ENCODE measurements at regions not wholly inside any gene's neighbourhood (a gene's known extent, or its start where the extent isn't known, plus 50 kb on each side); places are given as distances from the start of the nearest gene placed in this dataset.

- no peaks in the 10 kb centered on the region for H4K20me1 ChIP-seq (ENCODE audit: insufficient read depth, low read length)
- no peaks in the 10 kb centered on the region for H3K79me2 ChIP-seq (ENCODE audit: insufficient read depth, low read length)
- no peaks in the 10 kb centered on the region for H3K27me3 ChIP-seq (ENCODE audit: control insufficient read depth in 2 of 2, insufficient read depth in 2 of 2, low read length in 2 of 2)
- TF ChIP-seq CTCF (IDR thresholded peaks at IDR 0.05): no peak
- H3K36me3 Mint-ChIP-seq: no peaks in the 10 kb centered on the region
- H3K27me3 Mint-ChIP-seq (ENCODE audit: low read depth in 3 of 3): no peaks in the 10 kb centered on the region
- H3K27ac ChIP-seq (ENCODE audit: low read depth in 1 of 2, low read length in 2 of 2): no peak overlapping the region
- H3K4me2 ChIP-seq (replicated peaks; ENCODE audit: extremely low read depth, low read length, poor library complexity, severe bottlenecking): no peak overlapping the region
- H2AFZ ChIP-seq (ENCODE audit: insufficient read depth, low read depth, low read length, poor library complexity, severe bottlenecking): no peak overlapping the region
- no peak overlapping the region for H3K27ac Mint-ChIP-seq
- DNase-seq: no peak
- no CpG with 5 or more reads among the region's 1 CpG for WGBS (ENCODE audit: insufficient coverage)
- intact Hi-C loops (cut with micrococcal nuclease): no loop called here
- no peak overlapping the region for H3K9ac ChIP-seq (ENCODE audit: insufficient read depth, low read length, poor library complexity, severe bottlenecking)
- no peaks in the 10 kb centered on the region for H3K4me1 ChIP-seq (ENCODE audit: control insufficient read depth in 1 of 2, insufficient read depth in 2 of 2, low read length in 2 of 2)
- peaks cover 0 to 10% (median 1%) of the 10 kb centered on the region in 7 donors for H3K9me3 Mint-ChIP-seq
- H3K4me3 Mint-ChIP-seq: no peak overlapping the region
- H3K9me3 ChIP-seq (replicated peaks in 1 of 2; ENCODE audit: control insufficient read depth in 1 of 2, insufficient read depth in 1 of 2, low read length in 2 of 2): peaks cover 8 to 14% of the 10 kb centered on the region in 2 donors
- H3K4me3 ChIP-seq (replicated peaks in 1 of 3; ENCODE audit: low read depth in 2 of 3, low read length in 3 of 3): no peak overlapping the region
- H3K4me1 Mint-ChIP-seq: no peaks in the 10 kb centered on the region
- H3K36me3 ChIP-seq (replicated peaks in 1 of 2; ENCODE audit: control insufficient read depth in 1 of 2, insufficient read depth in 2 of 2, low read length in 2 of 2): no peaks in the 10 kb centered on the region
These were observed 1030.1 kb upstream of the GRIA3 start for GRCh38 chrX:122154019-122154418.

- no CpG with 5 or more reads among the region's 2 CpGs for WGBS (ENCODE audit: insufficient coverage)
- H3K27ac Mint-ChIP-seq: no peak overlapping the region
- no peak overlapping the region for H3K9ac ChIP-seq (ENCODE audit: insufficient read depth, low read length, poor library complexity, severe bottlenecking)
These were observed 1015.8 kb upstream of the GRIA3 start for GRCh38 chrX:122168241-122168640.

More at GRCh38 chrX:122168241-122168640, 1015.8 kb upstream of the GRIA3 start:
- Histone ChIP-seq H2AFZ (ENCODE audit: insufficient read depth, low read depth, low read length, poor library complexity, severe bottlenecking) (no peak overlapping the region), H3K4me1 (ENCODE audit: control insufficient read depth in 1 of 2, insufficient read depth in 2 of 2, low read length in 2 of 2) (no peaks in the 10 kb centered on the region), H3K27ac (ENCODE audit: low read depth in 1 of 2, low read length in 2 of 2) (no peak overlapping the region), H3K4me2 (replicated peaks; ENCODE audit: extremely low read depth, low read length, poor library complexity, severe bottlenecking) (no peak overlapping the region), H3K79me2 (ENCODE audit: insufficient read depth, low read length) (no peaks in the 10 kb centered on the region), H3K36me3 (replicated peaks in 1 of 2; ENCODE audit: control insufficient read depth in 1 of 2, insufficient read depth in 2 of 2, low read length in 2 of 2) (no peaks in the 10 kb centered on the region), H4K20me1 (ENCODE audit: insufficient read depth, low read length) (no peaks in the 10 kb centered on the region), H3K9me3 (replicated peaks in 1 of 2; ENCODE audit: control insufficient read depth in 1 of 2, insufficient read depth in 1 of 2, low read length in 2 of 2) (no peaks in the 10 kb centered on the region), H3K27me3 (ENCODE audit: control insufficient read depth in 2 of 2, insufficient read depth in 2 of 2, low read length in 2 of 2) (no peaks in the 10 kb centered on the region), H3K4me3 (replicated peaks in 1 of 3; ENCODE audit: low read depth in 2 of 3, low read length in 3 of 3) (no peak overlapping the region)
- no peak for DNase-seq
- H3K27me3 Mint-ChIP-seq (ENCODE audit: low read depth in 3 of 3): no peaks in the 10 kb centered on the region
- no peaks in the 10 kb centered on the region for H3K4me1 Mint-ChIP-seq
- intact Hi-C loops (cut with micrococcal nuclease): no loop called here
- no peaks in the 10 kb centered on the region for H3K36me3 Mint-ChIP-seq
- TF ChIP-seq CTCF (IDR thresholded peaks at IDR 0.05): no peak
- H3K4me3 Mint-ChIP-seq: no peak overlapping the region
- H3K9me3 Mint-ChIP-seq: peaks cover 0 to 5% (median 2%) of the 10 kb centered on the region in 7 donors

All from CD14-positive monocyte (primary cell).